ENCODE measurements at regions not wholly inside any gene's neighbourhood (a gene's known extent, or its start where the extent isn't known, plus 50 kb on each side); places are given as distances from the start of the nearest gene placed in this dataset.
A peak's percentile ranks its signal among the peaks of the same experiment; 100 is the strongest.

DNA sequence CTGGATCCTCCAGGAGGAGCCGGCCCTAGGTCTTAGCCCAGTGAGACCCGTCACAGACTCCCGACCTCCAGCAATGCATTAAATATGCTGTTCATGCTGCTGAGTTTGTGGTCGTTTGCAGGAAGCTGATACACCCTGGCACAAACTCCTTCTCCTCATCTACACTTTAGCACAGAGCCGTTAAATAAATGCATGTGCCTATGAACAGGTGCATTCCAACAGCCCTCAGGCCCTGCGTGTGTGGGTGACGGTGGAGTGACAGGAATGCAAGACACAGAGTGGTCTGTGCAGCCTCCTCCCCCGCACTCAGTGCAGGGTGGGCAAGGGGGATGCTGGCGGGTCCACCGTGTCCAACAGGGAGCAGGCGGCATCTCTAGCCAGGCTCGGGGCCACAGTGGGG, 106.6 kb upstream of the TMPRSS2 start:
- Histone ChIP-seq H3K9ac (replicated peaks in 1 of 4; ENCODE audit: extremely low read depth in 1 of 4, low read depth in 3 of 4, low read length in 3 of 4) (no peak overlapping the region), H3K79me2 (ENCODE audit: control insufficient read depth in 1 of 2, insufficient read depth in 2 of 2, low read length in 2 of 2) (no peaks in the 10 kb centered on the region), H3K4me2 (ENCODE audit: insufficient read depth in 1 of 2, low read depth in 2 of 2, low read length in 2 of 2) (no peak overlapping the region), H4K20me1 (replicated peaks in 1 of 2; ENCODE audit: control insufficient read depth in 1 of 2, insufficient read depth in 2 of 2, low read length in 2 of 2) (no peaks in the 10 kb centered on the region), H4K5ac (ENCODE audit: insufficient read length, low read depth, low read length) (no peak overlapping the region), H3K4me3 (ENCODE audit: extremely low read depth in 1 of 4, insufficient read depth in 2 of 4, low read depth in 3 of 4, low read length in 4 of 4) (no peak overlapping the region), H2BK120ac (replicated peaks; ENCODE audit: low read depth, low read length) (no peak overlapping the region), H2BK5ac (ENCODE audit: low read depth, low read length) (no peak overlapping the region), H2BK12ac (ENCODE audit: low read depth, low read length) (peak overlapping the region; percentile 56; the same call in 1 of the 2 replicates), H3K18ac (ENCODE audit: extremely low read depth, low read length) (peak overlapping the region; percentile 52; the same call in 1 of the 2 replicates), H3K14ac (ENCODE audit: insufficient read length) (no peak overlapping the region), H3K79me1 (ENCODE audit: low read depth, low read length) (no peaks in the 10 kb centered on the region), H3K36me3 (ENCODE audit: control insufficient read depth in 2 of 4, insufficient read depth in 4 of 4, low read length in 3 of 4) (no peaks in the 10 kb centered on the region), H4K91ac (replicated peaks; ENCODE audit: insufficient read length, low read length) (peak overlapping the region; percentile 9), H3K4ac (replicated peaks; ENCODE audit: insufficient read length, low read depth, low read length) (no peak overlapping the region), H2BK20ac (ENCODE audit: low read length) (no peak overlapping the region), H3K56ac (replicated peaks; ENCODE audit: insufficient read length, low read depth, low read length) (no peak overlapping the region), H4K8ac (ENCODE audit: extremely low read depth, insufficient read depth, low read length) (no peak overlapping the region), H2BK15ac (ENCODE audit: low read length) (no peak overlapping the region), H3K27me3 (replicated peaks in 1 of 4; ENCODE audit: control insufficient read depth in 3 of 4, extremely low read depth in 1 of 4, insufficient read depth in 3 of 4, low read length in 3 of 4) (peaks cover 0 to 2% (median under 1%) of the 10 kb centered on the region in 4 experiments; a peak in 1 of 7 replicates), H3K23me2 (ENCODE audit: low read depth, low read length) (no peaks in the 10 kb centered on the region), H3K9me3 (ENCODE audit: insufficient read depth in 2 of 2, low read depth in 1 of 2, low read length in 1 of 2) (peaks cover 0 to 6% of the 10 kb centered on the region in 2 experiments; a peak in 2 of 4 replicates), H2AFZ (ENCODE audit: low read length) (no peak overlapping the region), H3K4me1 (replicated peaks in 1 of 4; ENCODE audit: control insufficient read depth in 3 of 4, insufficient read depth in 4 of 4, low read length in 3 of 4) (peaks cover 0 to 13% (median 10%) of the 10 kb centered on the region in 4 experiments; a peak in 5 of 7 replicates), H3K27ac (ENCODE audit: low read depth, low read length) (no peak overlapping the region), H2AK5ac (ENCODE audit: low read depth, low read length) (no peak overlapping the region; the same call in 1 of the 2 replicates), H3K23ac (ENCODE audit: insufficient read length) (no peak overlapping the region)
- CTCF ChIA-PET (ENCODE audit: partially characterized antibody): interaction anchor here (1.0 to 10.3 kb wide), 11 partner anchors 8 to 237 kb away, joined by 3 to 132 read pairs (median 34); no protein-coding TSS in a partner anchor
- TF ChIP-seq ASH2L (IDR thresholded peaks at IDR 0.05; ENCODE audit: low read length) (no peak), GTF2F1 (IDR thresholded peaks at IDR 0.05; ENCODE audit: borderline replicate concordance, low read depth, low read length) (no peak), BRCA1 (IDR thresholded peaks at IDR 0.05; ENCODE audit: low read depth, low read length) (no peak), BACH1 (IDR thresholded peaks at IDR 0.05; ENCODE audit: low read length) (no peak), SP2 (IDR thresholded peaks at IDR 0.05; ENCODE audit: low read length) (no peak), NANOG (IDR thresholded peaks at IDR 0.05; ENCODE audit: insufficient read depth, low read depth, low read length, poor library complexity, severe bottlenecking) (no peak), SP1 (IDR thresholded peaks at IDR 0.05; ENCODE audit: low read depth, low read length) (no peak)
- 91% methylated on average over 12 of the region's 12 CpGs; no CpG with 5 or more reads in 1 of the 2 experiments for WGBS, 2 experiments (ENCODE audit: extremely low coverage in 1 of 2, insufficient coverage in 1 of 2, insufficient read length in 1 of 2, insufficient replicate concordance in 2 of 2, low coverage in 1 of 2, low lambda C conversion rate in 2 of 2, missing lambda C conversion rate in 1 of 2)
- FAIRE-seq (no peak), DNase-seq (ENCODE audit: low read depth in 1 of 2, low spot score in 2 of 2) (no peak)
- POLR2A ChIA-PET (ENCODE audit: partially characterized antibody): interaction anchor here (0.8 kb wide), 1 partner anchor 13 kb away, joined by 3 read pairs; no protein-coding TSS in a partner anchor

All from H1 (cell line).